HG03342 (cell line): ENCODE measurements at regions not wholly inside any gene's neighbourhood (a gene's known extent, or its start where the extent isn't known, plus 50 kb on each side); places are given as distances from the start of the nearest gene placed in this dataset.
"Not testable (repeated sequence)": the region's sequence is repeated elsewhere in the genome, so short reads cannot be mapped to it uniquely, and the experiment has no call there.

Source experiments
- ATAC-seq: cut with Tn5 transposase; IDR thresholded peaks from one replicate; pipeline ENCODE4 v1.9.1; 2021; ENCODE audit warnings: mild to moderate bottlenecking, moderate library complexity; ENCODE audit not compliant: unreplicated experiment

GRCh38 chr18:38575023-38575422, 1009.4 kb upstream of the CELF4 start:
- no peak for ATAC-seq

- no peak for ATAC-seq
These were observed 1007.0 kb upstream of the CELF4 start for GRCh38 chr18:38572554-38573111.

GRCh38 chr18:38571651-38572050, 1006.1 kb upstream of the CELF4 start:
- ATAC-seq = no peak

- ATAC-seq = no peak
These were observed 999.9 kb upstream of the CELF4 start for GRCh38 chr18:38565513-38565912.

DNA sequence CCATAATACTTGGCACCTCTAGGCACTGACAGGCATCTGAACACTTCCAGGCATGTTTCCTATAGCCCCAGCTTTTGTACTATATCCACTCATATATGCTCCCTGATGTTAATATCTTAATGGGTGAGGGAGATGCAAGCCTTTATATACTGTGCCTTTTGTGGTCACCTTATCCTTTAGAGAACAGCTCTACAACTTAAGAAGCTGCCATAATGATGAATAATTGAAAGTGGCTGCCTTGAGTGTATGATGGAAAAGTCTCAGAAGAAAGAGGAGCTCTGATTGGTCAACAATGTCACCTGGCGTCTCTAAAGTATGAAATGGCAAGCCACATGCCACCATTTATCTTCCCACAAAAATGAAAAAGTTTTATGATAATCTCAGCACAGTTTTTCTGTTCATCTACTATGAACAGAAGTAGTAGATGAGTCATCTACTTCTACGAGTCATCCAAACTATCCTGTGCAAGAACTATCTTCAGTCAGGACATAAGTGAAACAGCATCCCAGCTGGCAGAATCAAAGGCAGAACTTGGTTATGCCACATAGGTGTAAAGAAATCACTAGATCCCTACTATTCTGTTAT, 997.9 kb upstream of the CELF4 start:
- no peak for ATAC-seq

GRCh38 chr18:38557006-38557405, 991.4 kb upstream of the CELF4 start:
- no peak for ATAC-seq

GRCh38 chr18:38552732-38553321, 987.2 kb upstream of the CELF4 start:
- no peak for ATAC-seq

- ATAC-seq = no peak
These were observed 986.3 kb upstream of the CELF4 start for GRCh38 chr18:38551881-38552280.

- no peak for ATAC-seq
These were observed 979.5 kb upstream of the CELF4 start for GRCh38 chr18:38545071-38545470.

GRCh38 chr18:38539856-38540255, 974.3 kb upstream of the CELF4 start:
- ATAC-seq = no peak

DNA sequence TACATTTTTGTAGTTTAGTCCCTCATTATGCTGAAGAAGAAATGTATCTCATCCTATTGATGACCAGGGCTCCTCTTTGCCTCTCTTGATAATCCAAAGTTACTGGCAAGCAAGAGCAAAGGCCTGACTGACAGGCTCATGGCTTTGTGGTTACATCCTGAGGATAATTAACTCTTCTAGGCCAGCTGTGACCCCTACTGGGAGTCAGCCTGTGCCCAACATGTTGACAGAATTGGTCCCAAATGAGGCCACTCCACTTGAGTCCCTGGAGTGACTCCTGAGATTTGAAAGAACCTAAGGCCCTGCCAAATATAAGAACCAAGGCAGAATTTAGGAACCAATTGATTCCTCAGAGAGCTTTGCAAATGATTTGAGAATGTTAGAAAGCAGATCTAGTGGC, 973.8 kb upstream of the CELF4 start:
- ATAC-seq = no peak

DNA sequence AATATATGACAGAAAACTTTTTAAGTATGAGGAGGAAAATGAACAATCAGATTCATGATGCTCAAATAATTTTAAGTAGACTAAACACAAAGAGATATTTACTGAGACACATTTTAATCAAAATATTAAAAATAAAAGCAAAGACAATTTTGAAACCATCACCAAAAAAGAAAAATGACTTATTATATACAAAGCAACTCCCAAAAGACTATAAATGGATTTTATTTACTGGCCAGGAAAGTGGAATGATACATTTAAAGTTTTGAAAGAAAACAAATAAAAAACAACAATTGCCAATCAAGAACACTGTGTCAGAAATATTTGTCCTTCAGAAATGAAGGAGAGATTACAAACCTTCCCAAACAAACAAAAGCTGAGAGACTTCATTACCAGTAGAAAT, 968.5 kb upstream of the CELF4 start:
- no peak for ATAC-seq

DNA sequence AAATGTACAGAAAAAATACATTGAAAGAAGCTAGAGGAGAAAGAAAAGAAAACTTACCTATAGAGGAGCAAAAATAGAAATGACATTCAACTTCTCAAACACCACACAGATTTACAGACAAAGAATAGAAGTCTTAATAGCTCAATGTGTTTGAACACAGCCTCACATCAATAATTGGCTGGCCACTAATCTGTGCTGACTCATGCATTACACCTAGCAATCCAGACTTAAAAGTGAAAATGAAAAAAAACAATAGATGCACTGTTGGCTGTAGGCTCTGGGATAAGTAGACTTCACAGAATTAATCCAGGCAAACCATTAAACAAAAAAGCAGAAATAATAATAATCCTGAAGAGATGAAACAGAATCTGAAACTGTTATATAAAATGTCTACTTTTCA, 961.3 kb upstream of the CELF4 start:
- ATAC-seq = no peak

DNA sequence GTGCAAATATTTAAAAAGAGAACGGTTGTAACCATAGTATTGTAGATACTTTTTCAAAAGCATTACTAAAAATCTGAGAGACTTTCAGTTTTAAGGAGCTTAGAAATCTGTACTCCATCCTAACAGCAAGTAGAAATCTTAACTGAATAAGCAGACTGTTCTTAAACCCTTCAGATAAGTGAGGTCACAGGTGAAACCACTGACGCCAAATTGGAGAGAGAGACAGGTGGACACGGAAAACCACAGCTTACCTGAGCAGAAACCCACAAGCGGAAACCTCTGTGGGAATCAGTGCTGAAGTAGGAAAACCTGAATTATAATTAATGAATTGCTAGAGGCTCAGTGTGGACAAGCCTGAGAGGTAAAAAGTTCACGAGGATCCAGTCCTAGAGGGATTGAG, 959.4 kb upstream of the CELF4 start:
- no peak for ATAC-seq

- ATAC-seq = no peak
These were observed 955.2 kb upstream of the CELF4 start for GRCh38 chr18:38520786-38521185.

GRCh38 chr18:38502539-38502938, 936.9 kb upstream of the CELF4 start:
- ATAC-seq = no peak

- no peak for ATAC-seq
These were observed 931.7 kb upstream of the CELF4 start for GRCh38 chr18:38497266-38497665.

- no peak for ATAC-seq
These were observed 930.7 kb upstream of the CELF4 start for GRCh38 chr18:38496222-38496793.

DNA sequence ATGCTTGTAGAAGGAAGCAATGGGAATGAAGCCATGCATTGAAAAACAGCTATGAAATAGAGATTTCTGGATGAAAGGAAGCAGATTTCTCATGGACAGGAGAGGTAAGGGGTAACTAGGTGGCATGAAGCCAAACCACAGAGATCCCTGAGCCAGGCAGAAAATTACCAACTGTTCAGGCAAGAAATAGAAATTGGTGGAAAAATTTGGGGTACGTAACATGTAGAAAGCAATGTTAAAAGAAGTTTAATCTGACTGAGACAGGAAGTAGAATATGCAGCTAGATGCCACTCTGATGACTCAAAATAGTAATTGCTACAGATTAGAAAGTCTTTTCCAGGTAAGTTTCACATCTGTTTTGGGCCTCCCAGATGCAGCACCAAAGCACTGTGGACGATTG, 928.5 kb upstream of the CELF4 start:
- ATAC-seq = no peak

DNA sequence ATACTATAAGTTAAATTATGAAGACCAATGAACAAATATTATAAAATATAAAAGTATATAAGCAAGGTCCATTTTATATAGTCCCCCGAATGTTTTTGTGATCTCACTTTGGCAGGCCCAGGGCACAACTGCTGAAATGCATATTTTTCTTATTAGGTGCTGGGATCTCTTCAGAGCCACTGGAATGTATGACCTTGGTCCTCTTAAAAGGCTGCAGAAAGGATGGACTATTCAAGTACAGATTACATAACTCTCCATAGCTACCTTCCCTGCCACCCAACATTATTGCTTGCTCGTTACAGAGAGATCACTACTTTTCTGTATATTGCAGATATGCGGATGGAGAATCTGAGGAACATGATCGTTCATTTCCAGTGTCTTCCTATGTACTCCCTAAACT, 925.6 kb upstream of the CELF4 start:
- ATAC-seq = no peak

DNA sequence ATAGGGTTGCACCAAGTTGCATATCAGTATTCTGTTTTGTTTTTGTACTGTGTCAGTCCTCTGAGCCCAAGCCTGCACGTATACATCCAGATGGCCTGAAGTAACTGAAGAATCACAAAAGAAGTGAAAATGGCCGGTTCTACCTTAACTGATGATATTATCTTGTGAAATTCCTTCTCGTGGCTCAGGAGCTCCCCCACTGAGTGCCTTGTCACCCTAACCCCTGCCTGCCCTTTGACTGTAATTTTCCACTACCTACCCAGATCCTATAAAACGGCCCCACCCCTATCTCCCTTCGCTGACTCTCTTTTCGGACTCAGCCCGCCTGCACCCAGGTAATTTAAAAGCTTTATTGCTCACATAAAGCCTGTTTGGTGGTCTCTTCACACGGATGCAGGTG, 924.1 kb upstream of the CELF4 start:
- ATAC-seq = not testable (repeated sequence)

DNA sequence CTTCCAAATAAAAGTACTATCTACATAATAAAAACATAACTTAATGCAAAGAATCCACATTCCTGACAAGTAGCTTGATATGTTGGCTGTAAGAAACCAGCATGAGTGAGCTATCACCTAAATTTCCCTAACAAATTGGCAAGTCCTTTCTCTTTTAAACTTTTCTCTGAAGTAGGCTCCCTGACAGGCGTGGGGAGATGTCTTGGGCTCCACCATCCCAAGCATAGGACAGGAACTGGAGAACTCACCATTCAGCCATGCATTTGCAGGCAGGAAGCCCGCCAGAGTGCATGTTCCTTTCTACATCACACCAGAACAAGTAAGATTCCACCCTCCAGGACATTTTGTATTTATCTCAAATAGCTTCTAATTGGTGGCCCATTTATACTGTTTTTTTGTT, 921.9 kb upstream of the CELF4 start:
- ATAC-seq = no peak

GRCh38 chr18:38483326-38483725, 917.7 kb upstream of the CELF4 start:
- ATAC-seq = no peak
